ENCODE measurements at regions not wholly inside any gene's neighbourhood (a gene's known extent, or its start where the extent isn't known, plus 50 kb on each side); places are given as distances from the start of the nearest gene placed in this dataset.

GRCh38 chr7:45974540-45975360, 53.7 kb upstream of the IGFBP3 start:
- TF ChIP-seq FOXP2 (optimal IDR thresholded peaks at IDR 0.05; ENCODE audit: borderline replicate concordance, extremely low read depth, extremely low read length, insufficient read depth) (no peak), TAF1 (IDR thresholded peaks at IDR 0.05; ENCODE audit: borderline replicate concordance, insufficient read depth, low read length) (no peak), POLR2AphosphoS5 (IDR thresholded peaks at IDR 0.05; ENCODE audit: low read depth, low read length) (no peak), SIN3A (IDR thresholded peaks at IDR 0.05; ENCODE audit: borderline replicate concordance, insufficient read depth, low read length) (no peak), REST (IDR thresholded peaks at IDR 0.05; ENCODE audit: insufficient read depth in 1 of 2, low read depth in 2 of 2, low read length in 2 of 2) (no peak)

DNA sequence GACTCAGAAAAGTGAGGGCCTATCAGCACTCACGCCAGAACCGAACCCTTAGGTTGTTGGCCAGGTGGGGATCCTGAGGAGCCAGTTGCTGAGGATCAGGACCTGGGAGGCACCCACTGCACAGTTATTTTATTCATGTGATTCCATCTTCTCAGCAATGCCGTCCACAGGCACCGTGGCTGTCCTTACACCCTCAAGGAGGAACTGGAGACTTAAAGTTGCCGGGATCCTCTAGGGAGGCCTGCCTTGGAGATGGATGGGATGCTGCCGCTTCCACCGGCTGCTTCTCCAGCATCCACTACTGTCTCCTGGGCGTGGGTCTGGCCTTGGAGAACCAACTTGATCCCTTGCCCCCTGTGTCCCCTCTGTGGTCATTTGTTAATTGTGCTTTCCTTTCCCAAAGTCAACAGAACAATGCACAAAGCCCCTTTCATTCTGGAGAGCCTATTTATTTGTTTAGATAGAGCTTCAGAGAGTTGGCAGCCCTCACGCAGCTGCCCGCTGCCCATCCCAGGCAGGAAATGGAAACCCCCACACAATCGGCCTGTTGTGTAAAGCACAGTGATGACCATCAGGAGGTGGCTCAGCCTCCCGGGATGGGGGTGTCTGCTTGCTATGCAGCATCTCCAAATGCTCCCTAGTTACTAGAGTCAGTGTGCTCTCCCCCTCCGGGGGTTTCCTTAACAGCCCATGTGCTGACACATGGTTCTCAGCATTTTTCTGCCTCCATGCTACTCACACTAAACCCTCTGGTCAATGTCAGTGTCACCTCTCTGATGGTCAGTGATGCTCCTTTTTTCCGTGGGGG, 52.9 kb upstream of the IGFBP3 start:
- TF ChIP-seq POLR2AphosphoS5 (IDR thresholded peaks at IDR 0.05; ENCODE audit: low read depth, low read length) (no peak), FOXP2 (optimal IDR thresholded peaks at IDR 0.05; ENCODE audit: borderline replicate concordance, extremely low read depth, extremely low read length, insufficient read depth) (no peak), TAF1 (IDR thresholded peaks at IDR 0.05; ENCODE audit: borderline replicate concordance, insufficient read depth, low read length) (no peak), SIN3A (IDR thresholded peaks at IDR 0.05; ENCODE audit: borderline replicate concordance, insufficient read depth, low read length) (no peak), REST (IDR thresholded peaks at IDR 0.05; ENCODE audit: insufficient read depth in 1 of 2, low read depth in 2 of 2, low read length in 2 of 2) (no peak)

DNA sequence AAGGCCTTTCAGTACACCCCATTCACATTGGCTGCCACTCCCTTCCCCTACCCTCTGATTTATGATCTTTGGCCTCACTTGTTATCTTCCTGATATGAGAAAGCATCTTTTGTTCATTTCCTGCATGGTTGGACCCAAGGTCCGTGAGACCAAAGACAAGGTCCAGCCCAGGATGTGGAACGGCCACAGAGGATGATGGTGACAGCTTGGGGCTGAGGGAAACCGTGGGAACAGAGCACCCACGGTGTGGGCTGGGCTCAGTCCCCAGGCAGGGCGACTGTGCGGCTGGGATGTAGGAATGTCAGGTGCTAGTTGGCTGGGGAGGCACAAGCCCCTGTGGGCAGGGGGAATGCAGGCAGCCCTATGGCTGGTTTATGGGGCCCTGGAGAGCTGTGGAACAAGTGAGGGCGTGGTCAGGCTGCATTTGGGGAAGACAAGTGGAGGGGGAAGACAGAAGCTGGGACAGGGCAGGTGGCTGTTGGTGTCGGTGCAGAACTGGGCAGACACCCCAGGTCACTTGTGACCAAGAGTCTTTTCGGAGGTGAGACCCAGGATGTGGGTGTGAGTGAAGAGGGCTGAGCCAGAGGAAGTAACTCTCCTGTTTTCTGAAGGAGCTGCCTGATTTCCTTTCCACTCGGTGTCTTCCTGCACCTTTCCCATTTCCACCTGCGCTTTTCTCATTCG, 51.7 kb upstream of the IGFBP3 start:
- TF ChIP-seq REST (IDR thresholded peaks at IDR 0.05; ENCODE audit: insufficient read depth in 1 of 2, low read depth in 2 of 2, low read length in 2 of 2) (no peak), POLR2AphosphoS5 (IDR thresholded peaks at IDR 0.05; ENCODE audit: low read depth, low read length) (no peak), TAF1 (IDR thresholded peaks at IDR 0.05; ENCODE audit: borderline replicate concordance, insufficient read depth, low read length) (no peak), SIN3A (IDR thresholded peaks at IDR 0.05; ENCODE audit: borderline replicate concordance, insufficient read depth, low read length) (no peak), FOXP2 (optimal IDR thresholded peaks at IDR 0.05; ENCODE audit: borderline replicate concordance, extremely low read depth, extremely low read length, insufficient read depth) (no peak)

DNA sequence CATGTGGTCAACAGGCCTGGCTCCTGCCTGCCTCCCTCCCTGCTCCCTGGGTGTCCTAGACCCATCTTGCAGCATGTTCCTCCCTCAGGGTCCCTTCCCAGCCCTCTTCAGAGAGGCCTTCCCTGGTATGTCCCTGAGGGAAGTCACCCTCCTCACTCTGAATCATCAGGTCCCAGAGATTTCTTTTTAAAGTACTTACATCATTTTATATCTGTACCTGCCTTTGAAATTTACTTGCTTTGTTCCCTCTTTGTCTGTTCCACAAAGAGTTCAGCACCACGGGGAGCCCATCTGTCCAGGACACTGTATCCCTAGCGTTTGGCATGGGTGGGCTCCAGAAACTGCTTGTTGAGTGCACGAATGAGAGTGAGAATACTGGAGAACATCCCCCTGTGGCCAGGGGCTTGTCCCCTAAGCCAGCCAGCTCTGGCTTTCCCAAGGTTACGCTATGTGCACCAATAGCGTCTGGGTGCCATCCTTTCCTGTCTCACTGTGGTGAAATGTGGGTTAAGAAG, 50.6 kb upstream of the IGFBP3 start:
- no peak for TF ChIP-seq SIN3A (IDR thresholded peaks at IDR 0.05; ENCODE audit: borderline replicate concordance, insufficient read depth, low read length)
- TF ChIP-seq POLR2AphosphoS5 (IDR thresholded peaks at IDR 0.05; ENCODE audit: low read depth, low read length), result no peak
- no peak for TF ChIP-seq TAF1 (IDR thresholded peaks at IDR 0.05; ENCODE audit: borderline replicate concordance, insufficient read depth, low read length)
- TF ChIP-seq FOXP2 (optimal IDR thresholded peaks at IDR 0.05; ENCODE audit: borderline replicate concordance, extremely low read depth, extremely low read length, insufficient read depth), result no peak
- TF ChIP-seq REST (IDR thresholded peaks at IDR 0.05; ENCODE audit: insufficient read depth in 1 of 2, low read depth in 2 of 2, low read length in 2 of 2), result no peak
